ENCODE measurements at regions not wholly inside any gene's neighbourhood (a gene's known extent, or its start where the extent isn't known, plus 50 kb on each side); places are given as distances from the start of the nearest gene placed in this dataset.
A peak's percentile ranks its signal among the peaks of the same experiment; 100 is the strongest.

DNA sequence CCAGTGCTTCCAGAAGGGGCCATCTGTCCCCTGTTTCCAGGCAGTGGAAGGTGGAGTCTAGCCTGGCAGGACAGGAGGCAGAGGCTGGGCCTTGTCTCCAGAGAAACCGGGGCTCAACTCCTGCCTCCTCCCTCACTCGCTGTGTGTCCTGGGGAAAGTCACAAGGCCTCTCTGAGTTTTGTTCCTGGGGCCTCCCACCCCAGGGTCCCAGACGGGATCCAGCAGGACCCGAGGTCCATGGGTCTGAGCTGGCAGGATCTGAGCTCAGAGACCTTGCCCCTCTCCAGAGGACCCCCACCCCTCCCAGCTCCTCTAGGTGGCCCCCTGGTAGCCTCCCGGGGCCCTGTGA lies 72.2 kb upstream of the TAF1B start:
- DNase-seq (ENCODE audit: extremely low read depth in 1 of 2, low read depth in 1 of 2): no peak

DNA sequence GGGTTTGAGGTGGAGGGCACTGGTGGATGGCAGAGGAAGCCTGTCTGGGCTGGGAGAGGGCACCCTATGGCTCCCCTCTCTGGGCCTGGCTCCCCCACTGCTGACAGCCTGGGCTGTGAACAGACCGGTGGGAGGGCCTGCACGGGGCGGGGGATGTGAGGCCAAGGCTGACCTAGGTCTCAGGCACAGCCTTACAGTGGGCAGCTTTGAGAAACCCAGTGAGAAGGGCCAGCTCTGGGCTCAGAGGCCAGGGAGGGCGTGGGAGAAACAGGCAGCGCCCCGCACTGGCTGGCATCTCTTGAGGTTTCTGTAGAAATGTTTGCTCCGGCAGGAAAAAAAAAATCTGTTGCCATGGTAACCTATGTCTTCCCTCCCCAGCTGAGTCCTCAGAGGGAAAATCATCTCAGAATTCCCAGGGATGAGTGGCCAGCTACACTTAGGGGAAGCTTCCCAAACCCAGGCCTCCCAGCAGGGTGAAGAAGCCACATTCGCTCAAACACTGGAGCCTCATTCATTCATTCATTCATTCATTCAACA lies 71.7 kb upstream of the TAF1B start:
- no peak for DNase-seq (ENCODE audit: extremely low read depth in 1 of 2, low read depth in 1 of 2)

DNA sequence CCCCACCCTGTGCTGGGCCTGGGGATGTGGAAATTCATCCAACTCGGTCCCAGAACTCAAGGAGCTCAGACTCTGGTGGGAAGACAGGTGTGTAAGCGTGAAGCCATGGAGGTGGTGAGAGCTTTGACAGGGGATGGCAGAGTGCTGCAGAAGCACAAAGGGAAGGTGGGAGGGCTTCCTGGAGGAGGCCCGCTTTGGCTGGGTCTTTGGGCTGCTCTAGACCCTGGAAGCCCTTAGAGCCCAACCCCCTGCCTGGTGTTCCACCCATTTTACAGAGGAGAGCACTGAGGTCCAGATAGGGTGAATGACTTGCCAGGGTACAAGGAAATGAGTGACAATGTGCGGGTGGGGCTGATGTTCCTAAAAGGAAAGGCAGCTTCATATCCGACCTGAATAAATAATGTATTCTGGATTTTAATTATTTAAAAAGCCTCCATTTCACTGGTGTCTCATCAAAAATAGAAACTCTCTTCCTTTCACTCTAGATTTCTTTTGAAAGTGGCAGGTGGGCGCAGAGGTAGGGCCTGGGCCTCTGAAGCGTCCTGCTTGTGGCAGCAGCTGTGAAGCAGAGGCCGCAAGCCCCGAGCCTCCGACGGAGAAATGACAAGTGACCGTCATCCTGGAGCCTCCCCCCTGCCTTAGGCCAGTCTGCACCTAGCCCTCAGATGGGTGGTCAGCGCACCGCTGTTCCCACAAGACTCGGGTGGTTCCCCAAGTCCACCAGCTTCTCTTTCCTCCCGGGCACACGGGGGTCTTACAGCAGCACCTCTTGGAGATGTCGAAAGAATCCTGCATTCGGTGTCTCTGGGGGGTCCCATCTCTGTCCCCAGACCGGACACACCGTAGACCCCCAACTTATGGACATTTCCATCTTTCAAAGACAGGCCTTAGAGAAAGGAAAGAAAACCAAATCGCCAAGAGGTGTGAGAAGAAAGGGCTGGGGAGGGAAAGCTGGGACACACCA lies 71.0 kb upstream of the TAF1B start:
- DNase-seq (ENCODE audit: extremely low read depth in 1 of 2, low read depth in 1 of 2): no peak

DNA sequence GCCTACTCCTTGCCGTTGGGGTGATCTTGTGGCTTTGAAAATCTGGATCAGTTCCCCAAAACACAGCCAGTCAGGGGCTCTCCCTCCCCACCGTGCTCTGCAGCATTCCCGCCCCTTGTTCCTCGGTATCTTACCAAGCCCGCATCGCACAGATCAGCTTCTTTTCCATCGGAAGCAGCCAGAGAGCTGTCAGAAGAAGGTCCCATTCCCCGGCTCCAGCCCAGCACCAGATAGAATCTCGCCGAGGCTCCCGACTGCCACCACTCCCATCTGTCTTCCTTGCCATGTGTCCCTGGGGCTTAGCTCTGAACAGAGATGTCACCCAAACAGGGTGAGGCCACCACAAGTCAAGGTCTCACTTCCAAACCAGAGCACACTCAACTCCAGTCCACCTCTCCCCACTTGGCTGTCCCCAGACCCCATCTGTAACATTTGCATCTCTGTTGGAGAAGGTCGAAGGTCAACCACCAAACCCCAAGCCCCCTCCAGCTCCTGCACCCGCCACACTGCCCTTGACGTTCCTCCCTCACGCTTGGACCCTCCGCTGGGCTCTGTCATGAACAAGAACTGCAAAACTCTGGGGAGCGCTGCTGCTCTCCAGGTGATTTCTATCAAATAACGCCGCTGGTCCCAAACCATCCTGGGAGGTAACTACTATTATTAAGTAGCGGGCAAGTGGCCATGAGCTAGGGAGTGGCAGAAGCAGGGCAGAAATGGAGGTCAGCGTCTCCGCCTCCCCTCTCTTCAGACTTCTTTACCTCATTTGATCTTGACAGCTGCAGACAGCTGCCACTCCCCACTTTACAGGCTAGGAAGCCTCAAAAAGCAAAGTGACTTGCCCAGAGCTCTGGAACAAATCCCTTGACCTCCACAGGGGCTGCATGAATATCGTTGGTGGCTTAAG lies 70.0 kb upstream of the TAF1B start:
- no peak for DNase-seq (ENCODE audit: extremely low read depth in 1 of 2, low read depth in 1 of 2)

DNA sequence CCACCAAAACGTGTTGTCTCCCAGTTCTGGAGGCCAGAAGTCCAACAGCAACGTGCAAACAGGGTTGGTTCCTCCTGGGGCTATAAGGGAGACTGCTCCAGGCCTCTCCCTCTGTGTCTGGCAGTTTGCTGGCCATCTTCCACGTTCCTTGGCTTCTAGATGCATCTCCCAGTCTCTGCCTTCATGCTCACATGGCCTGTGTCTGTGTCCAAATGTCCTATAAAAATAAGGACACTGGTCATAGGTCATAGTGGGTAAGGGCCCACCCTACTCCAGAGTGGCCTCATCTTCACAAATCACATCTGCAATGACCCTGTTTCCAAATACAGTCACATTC lies 69.4 kb upstream of the TAF1B start:
- no peak for DNase-seq (ENCODE audit: extremely low read depth in 1 of 2, low read depth in 1 of 2)

DNA sequence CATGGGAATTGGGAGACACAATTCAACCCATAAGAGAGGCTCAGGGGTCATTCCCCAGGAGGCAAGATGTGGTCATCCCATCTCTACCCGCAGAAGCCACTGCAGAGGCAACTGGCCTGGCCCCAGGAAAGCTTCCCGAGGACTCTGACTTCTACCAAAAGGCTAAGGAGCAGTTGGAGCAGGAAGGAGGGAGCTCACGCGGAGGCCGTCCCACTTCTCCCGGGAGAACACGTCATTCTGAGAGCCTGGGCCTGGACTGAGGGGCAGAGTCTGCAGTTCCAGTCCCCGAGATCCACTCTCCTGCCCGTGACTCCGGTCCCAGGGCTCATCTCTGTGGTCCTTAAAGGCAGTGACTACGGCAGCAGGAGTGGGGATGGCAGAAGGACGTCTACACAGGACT lies 69.0 kb upstream of the TAF1B start:
- no peak for DNase-seq (ENCODE audit: extremely low read depth in 1 of 2, low read depth in 1 of 2)

DNA sequence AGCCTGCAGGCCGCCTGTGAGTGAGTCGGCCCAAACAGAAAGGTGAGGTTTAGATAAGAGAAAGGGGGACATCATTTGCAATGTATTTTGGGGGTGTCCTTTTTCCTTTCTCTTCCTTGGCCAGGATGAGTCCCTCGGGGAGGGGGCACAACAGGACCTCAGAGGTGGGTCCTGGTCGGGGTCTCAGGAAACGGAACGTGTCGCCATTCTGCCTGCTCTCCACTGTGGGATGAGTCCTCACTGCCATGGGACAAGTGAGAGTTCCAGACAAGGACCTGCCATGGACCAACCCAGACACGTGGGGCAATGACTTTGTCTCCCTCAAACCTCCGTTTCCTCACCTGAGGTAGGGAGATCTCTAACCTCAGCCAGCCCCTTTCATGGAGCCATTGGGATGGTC lies 67.9 kb upstream of the TAF1B start:
- DNase-seq (ENCODE audit: extremely low read depth in 1 of 2, low read depth in 1 of 2): no peak

DNA sequence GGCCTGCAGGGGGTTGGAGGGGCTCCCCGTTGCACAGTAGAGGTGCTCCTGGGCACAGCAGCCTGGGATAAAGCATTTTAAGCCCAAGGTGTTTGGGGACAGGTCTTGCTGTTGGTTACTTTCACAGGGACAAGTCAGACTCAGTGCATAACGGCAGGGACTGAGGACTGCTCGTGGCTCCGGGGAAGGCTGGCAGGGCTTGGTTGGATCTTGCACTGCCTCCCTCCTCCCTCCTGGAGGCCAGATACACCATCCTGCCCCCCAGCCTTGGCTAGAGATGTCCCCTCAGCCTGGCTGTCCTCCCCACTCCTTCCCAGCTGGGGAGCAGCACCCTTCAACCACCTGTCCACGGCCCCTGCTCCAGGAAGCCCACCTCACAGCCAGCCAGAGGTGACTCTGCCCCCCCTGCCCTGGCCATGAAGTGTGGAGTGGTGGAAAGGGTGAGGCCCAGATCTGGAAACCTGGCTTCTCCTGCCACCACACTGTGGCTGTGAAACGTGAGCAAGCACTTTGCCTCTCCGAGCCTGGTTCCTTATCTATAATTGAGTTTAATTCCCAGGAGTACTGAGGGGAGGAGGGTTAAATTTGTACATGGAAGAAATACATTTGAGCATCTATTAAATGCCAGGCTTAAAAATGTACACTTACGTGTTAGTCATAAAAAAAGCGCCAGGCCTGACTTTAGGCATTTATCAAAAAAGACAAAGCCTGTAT lies 67.1 kb upstream of the TAF1B start:
- no peak for DNase-seq (ENCODE audit: extremely low read depth in 1 of 2, low read depth in 1 of 2)

DNA sequence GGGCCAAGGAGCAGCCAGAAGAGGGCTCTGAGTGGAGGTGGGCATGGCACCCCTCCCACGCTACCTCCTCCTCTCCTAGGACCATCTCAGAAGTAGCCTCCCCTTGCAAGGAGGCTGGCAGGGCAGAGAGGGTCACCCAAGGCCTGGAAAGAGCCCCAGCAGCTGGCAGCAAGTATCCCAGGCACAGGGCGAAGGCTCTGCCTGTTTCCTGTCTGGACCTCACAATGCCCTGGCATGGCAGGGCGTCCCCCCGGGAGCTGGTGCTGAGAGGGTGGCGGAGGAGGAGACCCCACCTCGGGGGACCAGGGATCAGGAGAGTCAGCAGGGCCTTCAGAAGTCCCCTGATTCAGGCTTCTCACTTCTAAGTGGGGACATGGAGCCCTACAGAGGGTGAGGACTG lies 66.2 kb upstream of the TAF1B start:
- DNase-seq (ENCODE audit: extremely low read depth in 1 of 2, low read depth in 1 of 2): no peak

DNA sequence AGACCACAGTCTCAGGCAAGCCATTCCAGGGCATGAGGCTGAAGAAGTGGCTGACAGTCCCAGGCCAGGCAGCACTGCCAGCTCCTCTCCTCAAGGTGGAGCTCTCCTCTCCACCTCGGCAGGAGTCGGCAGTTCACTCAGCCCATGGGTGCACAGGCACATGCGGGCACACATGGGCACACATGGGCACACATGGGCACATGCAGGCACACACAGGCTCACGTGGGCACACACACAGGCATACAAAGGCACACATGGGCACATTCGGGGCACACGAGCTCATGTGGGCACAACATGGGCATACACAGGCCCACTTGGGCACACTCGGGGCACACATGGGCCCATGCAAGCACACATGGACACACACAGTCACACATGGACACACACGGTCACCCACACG lies 65.3 kb upstream of the TAF1B start:
- DNase-seq (ENCODE audit: extremely low read depth in 1 of 2, low read depth in 1 of 2): no peak

DNA sequence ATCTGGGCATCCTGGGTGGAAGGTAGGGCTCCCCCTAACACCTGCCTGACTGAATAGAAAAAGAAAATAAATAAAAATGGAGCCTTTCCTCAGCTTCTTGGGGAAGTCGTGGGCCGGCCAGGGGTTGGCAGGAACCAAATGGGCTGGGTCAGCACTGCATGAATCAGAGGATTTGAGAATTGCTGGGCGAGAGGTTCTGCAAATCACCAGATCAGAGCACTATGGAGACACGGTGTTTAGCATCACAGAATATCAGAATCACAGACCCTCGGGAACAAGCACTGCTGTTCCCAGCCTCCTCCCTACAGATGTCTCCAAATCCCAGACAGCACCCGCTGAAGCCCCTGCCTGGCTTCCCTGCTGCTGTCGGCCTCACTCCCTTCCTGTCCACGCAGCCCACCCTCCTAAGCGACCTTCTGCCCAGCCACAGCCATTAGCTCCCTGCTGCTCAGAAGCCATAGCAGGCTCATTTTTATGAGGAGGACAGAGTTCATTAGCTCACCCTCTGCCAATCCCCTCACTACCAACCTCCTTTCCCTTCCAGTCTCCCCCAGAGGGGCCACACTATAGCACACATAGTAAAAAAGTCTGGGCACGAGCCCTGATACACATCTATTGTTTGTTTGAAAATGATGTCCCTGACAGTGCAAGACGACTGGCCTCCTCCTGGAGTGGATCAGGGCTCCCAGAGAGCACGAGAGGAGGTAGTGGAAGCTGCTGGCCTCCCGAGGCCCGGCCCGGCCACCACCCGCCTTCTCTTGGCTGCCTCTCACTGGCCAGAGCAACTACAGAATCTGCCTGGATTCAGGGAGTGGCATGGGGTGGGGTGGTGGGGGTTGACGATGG lies 64.6 kb upstream of the TAF1B start:
- DNase-seq (ENCODE audit: extremely low read depth in 1 of 2, low read depth in 1 of 2): no peak

DNA sequence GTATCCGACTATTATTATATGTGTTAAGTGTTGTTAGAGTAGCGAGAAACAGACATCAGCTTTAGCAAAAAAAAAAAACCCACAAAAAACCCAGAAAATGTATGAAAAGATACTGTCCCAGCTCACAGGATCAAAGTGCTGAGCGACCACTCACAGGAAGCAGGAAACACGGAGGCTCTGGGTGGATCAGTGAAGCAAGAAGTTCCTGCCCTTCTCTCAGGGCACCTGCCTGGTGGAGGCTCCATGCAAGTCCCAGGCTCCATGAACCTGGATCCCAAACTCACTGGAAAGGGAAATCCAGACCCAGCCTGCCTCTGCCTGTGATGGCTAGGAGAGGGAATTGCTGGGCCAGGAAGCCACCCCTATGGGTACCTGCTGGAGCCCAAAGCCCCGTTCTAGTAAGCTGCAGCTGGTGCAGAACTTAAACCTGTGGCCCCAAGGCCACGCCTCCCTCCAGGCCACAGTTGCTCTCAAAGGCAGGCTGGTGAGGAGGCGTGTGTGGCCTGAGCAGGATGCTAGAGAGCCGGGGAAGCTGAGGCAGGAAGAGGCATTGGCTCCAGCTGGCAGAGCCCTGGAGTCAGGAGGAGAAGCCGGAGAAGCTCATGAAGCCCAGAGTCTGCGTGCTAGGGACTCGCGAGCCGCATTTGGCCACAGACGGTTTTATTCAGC lies 63.5 kb upstream of the TAF1B start:
- peak in 1 of 2 donors; percentile 23 for DNase-seq (ENCODE audit: extremely low read depth in 1 of 2, low read depth in 1 of 2)

DNA sequence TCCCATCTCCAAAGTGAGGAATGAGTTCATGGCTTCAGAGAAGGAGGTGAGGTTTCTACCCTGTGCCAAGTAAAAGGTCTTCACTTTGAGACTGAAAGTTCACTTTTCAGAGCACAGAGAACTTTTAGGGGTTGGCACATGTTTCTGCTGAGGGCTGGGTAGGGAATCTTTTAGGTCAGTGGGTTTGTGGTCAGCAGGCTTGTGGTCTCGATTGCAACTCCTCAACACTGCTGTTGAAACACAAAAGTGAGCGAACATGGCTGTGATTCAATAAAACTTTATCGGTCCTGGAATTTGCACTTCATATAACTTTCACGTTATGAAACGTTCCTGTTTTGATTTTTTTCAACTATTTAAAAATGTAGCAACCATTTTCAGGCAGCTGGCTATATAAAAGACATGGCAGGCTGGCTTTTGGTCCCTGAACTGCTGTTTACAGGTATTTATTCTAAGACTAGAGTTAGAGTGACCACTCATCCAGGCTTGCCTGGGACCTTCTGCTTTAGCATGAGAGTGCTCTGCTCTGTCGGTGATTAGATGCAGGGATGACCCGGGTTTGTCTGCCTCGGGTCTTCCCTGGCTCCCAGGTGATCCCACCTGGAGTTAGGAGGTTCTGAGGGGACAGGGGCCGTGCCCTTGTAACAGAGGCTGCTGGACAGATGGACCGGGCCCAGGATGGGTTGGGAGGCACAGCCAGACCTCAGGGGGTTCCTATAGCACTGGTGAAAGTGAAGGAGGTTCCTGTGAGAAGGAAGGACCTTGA lies 62.7 kb upstream of the TAF1B start:
- DNase-seq (ENCODE audit: extremely low read depth in 1 of 2, low read depth in 1 of 2): no peak

DNA sequence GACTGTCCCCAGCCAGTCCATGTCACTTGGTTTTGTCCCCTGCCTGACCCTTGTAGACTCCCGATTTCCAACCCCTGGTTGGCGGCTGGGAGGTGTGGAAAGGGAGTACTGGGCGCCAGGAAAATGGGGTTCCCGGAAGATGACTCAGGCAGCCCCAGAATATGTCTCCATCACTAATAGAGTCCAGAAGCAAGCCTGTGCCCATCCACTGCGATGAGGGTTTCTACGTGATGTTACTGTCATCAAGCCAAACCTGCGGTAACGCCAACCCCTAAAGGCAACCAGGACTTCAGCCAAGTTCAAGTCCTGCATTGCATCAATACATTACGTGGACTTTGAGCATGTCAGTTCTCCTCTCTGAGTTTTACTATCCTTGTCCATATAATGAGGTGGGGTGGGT lies 62.0 kb upstream of the TAF1B start:
- DNase-seq (ENCODE audit: extremely low read depth in 1 of 2, low read depth in 1 of 2): no peak

DNA sequence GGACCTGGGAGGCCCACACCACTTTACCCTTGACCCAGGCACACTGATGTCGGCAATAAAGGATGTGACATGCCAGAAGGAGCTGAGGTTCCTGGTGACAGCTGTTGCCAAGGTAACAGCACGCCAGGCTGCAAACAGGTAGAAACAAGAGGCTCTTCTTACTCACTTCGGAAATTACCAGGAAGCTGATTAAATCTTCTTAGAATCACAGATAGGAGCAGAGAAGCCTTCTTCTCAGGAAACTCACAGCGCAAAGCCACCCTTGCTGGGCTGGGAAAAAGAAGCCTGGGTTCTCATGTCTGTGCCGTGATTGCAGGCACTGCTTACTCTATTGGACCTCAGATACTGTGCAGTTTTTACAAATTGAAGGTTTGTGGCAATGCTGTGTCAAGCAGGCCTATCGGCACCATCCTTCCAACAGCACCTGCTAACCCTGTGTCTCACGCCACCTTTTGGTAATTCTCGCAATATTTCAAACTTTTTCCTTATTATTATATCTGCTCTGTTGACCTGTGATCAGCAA lies 61.0 kb upstream of the TAF1B start:
- peak; percentile 27 to 42 for DNase-seq (ENCODE audit: extremely low read depth in 1 of 2, low read depth in 1 of 2)

DNA sequence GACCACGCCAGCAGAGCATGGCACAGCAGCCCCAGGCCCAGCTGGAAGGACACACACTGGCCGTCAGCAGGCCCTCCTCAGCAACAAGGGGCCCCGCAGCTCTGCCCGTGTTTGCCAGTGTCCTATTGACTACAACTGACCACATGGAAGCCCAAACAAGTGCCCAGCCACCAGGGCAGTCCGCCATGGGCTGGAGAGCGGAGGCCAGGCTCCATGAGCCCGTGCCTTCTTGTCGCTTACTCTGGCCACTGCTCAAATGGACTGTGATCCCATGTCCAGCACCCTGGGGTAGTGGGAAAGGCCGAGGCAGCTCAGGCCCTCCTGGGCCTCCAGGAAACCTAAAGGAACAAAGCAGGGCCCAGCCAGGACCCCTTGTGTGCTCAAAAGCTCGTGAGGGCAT lies 53.9 kb upstream of the TAF1B start:
- DNase-seq (ENCODE audit: extremely low read depth in 1 of 2, low read depth in 1 of 2): no peak

DNA sequence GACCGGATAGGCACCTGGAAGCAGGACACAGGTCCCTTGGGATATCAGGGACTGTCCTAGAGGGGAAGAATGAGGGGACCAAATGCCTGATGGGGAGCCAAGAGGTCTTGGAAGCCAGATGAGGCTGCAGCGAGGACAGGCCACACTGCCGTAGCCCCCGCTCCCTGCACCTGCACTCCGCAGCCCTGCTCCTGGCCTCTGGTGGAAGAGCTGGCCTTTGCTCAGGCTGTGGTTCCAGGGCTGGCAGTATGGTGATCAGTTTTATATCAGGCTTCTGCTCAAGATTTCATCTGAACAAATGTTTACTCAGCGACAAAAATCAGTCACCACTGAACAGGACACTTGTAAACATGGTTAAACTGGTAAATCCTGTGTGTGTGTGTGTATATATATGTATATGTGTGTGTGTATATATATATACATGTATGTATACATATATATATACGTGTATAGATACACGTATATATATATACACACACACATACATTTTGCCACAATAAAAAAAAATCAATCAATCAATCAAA lies 52.5 kb upstream of the TAF1B start:
- DNase-seq (ENCODE audit: extremely low read depth in 1 of 2, low read depth in 1 of 2): no peak

DNA sequence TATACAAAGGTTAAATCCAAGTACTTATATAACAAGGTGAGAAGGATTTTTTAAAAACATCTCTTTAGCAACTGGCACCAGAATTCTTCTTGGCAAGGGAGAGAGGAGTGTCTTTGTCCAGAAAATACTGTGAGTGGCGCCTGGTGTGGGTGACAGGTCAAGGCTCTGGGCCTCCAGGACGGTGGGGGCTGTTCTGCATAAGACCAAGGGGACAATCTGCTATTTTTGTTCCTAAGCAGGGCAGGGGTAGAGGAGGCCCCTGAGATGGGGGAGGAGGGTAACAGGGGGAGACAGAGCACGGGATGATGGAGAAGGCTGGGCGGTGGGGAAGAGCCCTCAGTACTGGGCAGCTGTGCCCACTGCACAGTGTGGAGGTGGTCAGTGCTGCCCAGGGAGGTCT lies 51.6 kb upstream of the TAF1B start:
- no peak for DNase-seq (ENCODE audit: extremely low read depth in 1 of 2, low read depth in 1 of 2)
